H9 (cell line): ENCODE measurements at regions not wholly inside any gene's neighbourhood (a gene's known extent, or its start where the extent isn't known, plus 50 kb on each side); places are given as distances from the start of the nearest gene placed in this dataset.

Experiments used
- DNase-seq: peaks from one replicate; pipeline ENCODE4 v3.0.0-alpha.2; 2017
- H2AFZ ChIP-seq: one replicate; pipeline ENCODE4 v1.6.1; 2013; ENCODE audit warnings: mild to moderate bottlenecking, low read length, control low read depth, moderate library complexity
- H2AK5ac ChIP-seq: 2 replicates; pipeline ENCODE4 v1.6.1; 2013; ENCODE audit warnings: low read length, control low read depth, mixed read lengths; ENCODE audit not compliant: insufficient read length
- H2BK120ac ChIP-seq: one replicate; pipeline ENCODE4 v1.6.1; 2013; ENCODE audit warnings: low read depth, mild to moderate bottlenecking, low read length, control low read depth, inconsistent platforms; ENCODE audit not compliant: poor library complexity, severe bottlenecking
- H2BK12ac ChIP-seq: 2 replicates; pipeline ENCODE4 v1.6.1; 2013; ENCODE audit warnings: low read length, control low read depth, mixed read lengths, low read depth; ENCODE audit not compliant: insufficient read length
- H2BK15ac ChIP-seq: 2 replicates; pipeline ENCODE4 v1.6.1; 2013; ENCODE audit warnings: low read depth, low read length, control low read depth
- H2BK20ac ChIP-seq: one replicate; pipeline ENCODE4 v1.6.1; 2013; ENCODE audit warnings: low read depth, mild to moderate bottlenecking, low read length, control low read depth, inconsistent platforms; ENCODE audit not compliant: poor library complexity, severe bottlenecking
- H2BK5ac ChIP-seq: 2 replicates; pipeline ENCODE4 v1.6.1; 2013; ENCODE audit warnings: low read length, control low read depth, mixed read lengths; ENCODE audit not compliant: insufficient read length
- H3K14ac ChIP-seq: 2 replicates; pipeline ENCODE4 v1.6.1; 2013; ENCODE audit warnings: low read length, control low read depth; ENCODE audit not compliant: insufficient read depth
- H3K18ac ChIP-seq: 2 replicates; pipeline ENCODE4 v1.6.1; 2013; ENCODE audit warnings: low read depth, mild to moderate bottlenecking, mixed read lengths, low read length, control low read depth; ENCODE audit not compliant: insufficient read length
- H3K23ac ChIP-seq: 2 replicates; pipeline ENCODE4 v1.6.1; 2013; ENCODE audit warnings: low read length, control low read depth, mixed read lengths, low read depth; ENCODE audit not compliant: insufficient read length
- H3K23me2 ChIP-seq: 2 replicates; pipeline ENCODE4 v1.6.1; 2013; ENCODE audit warnings: low read depth, mild to moderate bottlenecking, mixed read lengths, low read length, control low read depth; ENCODE audit not compliant: insufficient read length, poor library complexity, severe bottlenecking
- H3K27ac ChIP-seq: 2 replicates; pipeline ENCODE4 v1.5.1; 2013; ENCODE audit warnings: low read length, control low read depth, mixed read lengths, low read depth; ENCODE audit not compliant: insufficient read length
- H3K27me3 ChIP-seq: 2 replicates; pipeline ENCODE4 v1.6.1; 2013; ENCODE audit warnings: low read length, control low read depth, inconsistent platforms; ENCODE audit not compliant: insufficient read depth
- H3K4ac ChIP-seq: 2 replicates; pipeline ENCODE4 v1.6.1; 2013; ENCODE audit warnings: low read depth, mild to moderate bottlenecking, control low read depth, inconsistent platforms, low read length, moderate library complexity
- H3K4me1 ChIP-seq: 2 replicates; pipeline ENCODE4 v1.6.1; 2013; ENCODE audit warnings: low read length, control low read depth, inconsistent platforms; ENCODE audit not compliant: insufficient read depth
- H3K4me2 ChIP-seq: 2 replicates; pipeline ENCODE4 v1.6.1; 2013; ENCODE audit warnings: low read length, control low read depth, mixed read lengths; ENCODE audit not compliant: insufficient read length, insufficient read depth
- H3K56ac ChIP-seq: 2 replicates; pipeline ENCODE4 v1.6.1; 2013; ENCODE audit warnings: low read depth, mild to moderate bottlenecking, mixed read lengths, low read length, control low read depth; ENCODE audit not compliant: insufficient read length
- H3K79me1 ChIP-seq: 2 replicates; pipeline ENCODE4 v1.6.1; 2013; ENCODE audit warnings: low read depth, mild to moderate bottlenecking, moderate library complexity, low read length, control low read depth, inconsistent platforms; ENCODE audit not compliant: insufficient read depth, poor library complexity, severe bottlenecking
- H3K79me2 ChIP-seq: 2 replicates; pipeline ENCODE4 v1.6.1; 2013; ENCODE audit warnings: low read length, control low read depth, inconsistent platforms; ENCODE audit not compliant: insufficient read depth
- H3K9ac ChIP-seq: 2 replicates; pipeline ENCODE4 v1.6.1; 2013; ENCODE audit warnings: low read length, control low read depth, mixed read lengths; ENCODE audit not compliant: insufficient read length; ENCODE audit errors: extremely low read depth
- H3K9me3 ChIP-seq: one replicate; pipeline ENCODE4 v1.6.1; 2013; ENCODE audit warnings: low read depth, low read length, inconsistent platforms; ENCODE audit not compliant: control insufficient read depth
- H3T11ph ChIP-seq: one replicate; pipeline ENCODE4 v1.6.1; 2013; ENCODE audit warnings: mild to moderate bottlenecking, low read length, control low read depth, inconsistent platforms
- H4K20me1 ChIP-seq: one replicate; pipeline ENCODE4 v1.6.1; 2013; ENCODE audit not compliant: control insufficient read depth, insufficient read length, insufficient read depth
- H4K5ac ChIP-seq: 2 replicates; pipeline ENCODE4 v1.6.1; 2013; ENCODE audit warnings: low read depth, mild to moderate bottlenecking, mixed read lengths, low read length, control low read depth; ENCODE audit not compliant: insufficient read length
- H4K8ac ChIP-seq: replicated peaks from 2 replicates; pipeline ENCODE4 v1.6.1; 2013; ENCODE audit warnings: low read length, control low read depth, mixed read lengths, low read depth; ENCODE audit not compliant: insufficient read length
- H4K91ac ChIP-seq: 2 replicates; pipeline ENCODE4 v1.6.1; 2013; ENCODE audit warnings: low read depth, mild to moderate bottlenecking, moderate library complexity, mixed read lengths, low read length, control low read depth; ENCODE audit not compliant: insufficient read length
- H3K27ac Mint-ChIP-seq, 3 experiments: 2 replicates in 2 of 3; 3 replicates in 1 of 3; pipeline ENCODE4 v1.8.0; 2020 to 2021; ENCODE audit warnings: mixed read lengths in 3 of 3, mild to moderate bottlenecking in 1 of 3, moderate library complexity in 1 of 3
- H3K27me3 Mint-ChIP-seq: 2 replicates; pipeline ENCODE4 v1.8.0; 2021; ENCODE audit warnings: low read depth, mild to moderate bottlenecking, moderate library complexity, mixed read lengths
- H3K36me3 Mint-ChIP-seq, 3 experiments: 2 replicates in 2 of 3; 3 replicates in 1 of 3; pipeline ENCODE4 v1.8.0; 2020 to 2021; ENCODE audit warnings: low read depth in 3 of 3, mixed read lengths in 3 of 3; ENCODE audit not compliant: insufficient read depth in 1 of 3
- H3K4me1 Mint-ChIP-seq, 2 experiments: 2 replicates each; pipeline ENCODE4 v1.8.0; 2020; ENCODE audit warnings: mixed read lengths in 2 of 2
- H3K4me3 Mint-ChIP-seq, 2 experiments: 2 replicates in 1 of 2; 3 replicates in 1 of 2; pipeline ENCODE4 v1.8.0; 2020 to 2021; ENCODE audit warnings: mild to moderate bottlenecking in 2 of 2, mixed read lengths in 2 of 2, moderate library complexity in 1 of 2
- H3K9me3 Mint-ChIP-seq, 2 experiments: 2 replicates in 1 of 2; 3 replicates in 1 of 2; pipeline ENCODE4 v1.8.0; 2020; ENCODE audit warnings: mild to moderate bottlenecking in 2 of 2, mixed read lengths in 2 of 2, moderate library complexity in 1 of 2
- CTCF ChIP-seq: fragments of 200-600 bp; sonication (generic); conservative IDR thresholded peaks from 3 replicates; pipeline ENCODE4 v1.8.0; 2021; ENCODE audit warnings: antibody characterized with exemption, mild to moderate bottlenecking
- WGBS: extraction: QIAGEN DNeasy Blood & Tissue Kit; methylation state at CpG from one replicate; pipeline ENCODE4 v1.1.7; 2013; ENCODE audit warnings: missing lambda C conversion rate, low lambda C conversion rate, mixed read lengths; ENCODE audit not compliant: insufficient read length; ENCODE audit errors: extremely low coverage; 5-methylcytosine and 5-hydroxymethylcytosine counted together

DNA sequence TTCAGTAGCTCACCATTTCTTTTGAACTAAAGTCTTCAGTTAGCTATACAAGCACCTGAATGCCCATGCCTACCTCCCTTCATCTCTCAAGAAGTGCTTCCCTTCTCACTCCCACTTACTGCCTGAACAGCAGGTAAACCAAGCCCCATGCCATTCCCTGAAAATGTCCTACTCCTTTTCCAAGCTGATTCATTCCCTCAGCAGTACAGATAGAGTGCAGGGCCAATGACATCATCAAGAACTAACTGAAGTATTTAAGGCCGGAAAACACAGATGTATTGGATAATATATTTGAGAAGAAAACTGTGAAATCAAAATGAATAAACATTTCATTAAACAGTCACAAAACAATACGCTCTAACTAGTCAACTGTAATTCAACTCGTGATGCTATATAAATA is 478.8 kb upstream of the CDH11 start:
- no peaks in the 10 kb centered on the region for H3K23me2 ChIP-seq
- H3K4me1 ChIP-seq, result no peaks in the 10 kb centered on the region
- no peak overlapping the region for H3K4ac ChIP-seq
- Mint-ChIP-seq H3K9me3 (peaks cover 0 to 4% of the 10 kb centered on the region in 2 experiments; a peak in 3 of 5 replicates), H3K36me3 (peaks cover 0 to 3% (median 0%) of the 10 kb centered on the region in 3 experiments; a peak in 1 of 7 replicates), H3K27me3 (no peaks in the 10 kb centered on the region), H3K4me1 (peaks cover 0 to 7% of the 10 kb centered on the region in 2 experiments; a peak in 2 of 4 replicates), H3K4me3 (no peak overlapping the region), H3K27ac (no peak overlapping the region)
- H2BK12ac ChIP-seq, result no peak overlapping the region
- no peak overlapping the region for H2AK5ac ChIP-seq
- no peak overlapping the region for H4K8ac ChIP-seq
- no peak overlapping the region for H4K5ac ChIP-seq
- no peak overlapping the region for H3K14ac ChIP-seq
- H3K56ac ChIP-seq, result no peak overlapping the region
- H3K27me3 ChIP-seq, result no peaks in the 10 kb centered on the region
- H2BK5ac ChIP-seq, result no peak overlapping the region
- no peak overlapping the region for H3K27ac ChIP-seq
- no peak overlapping the region for H3K4me2 ChIP-seq
- no peak overlapping the region for H4K91ac ChIP-seq
- no peak overlapping the region for H3K18ac ChIP-seq
- H3K23ac ChIP-seq, result no peak overlapping the region
- no peak overlapping the region for H2AFZ ChIP-seq
- H2BK15ac ChIP-seq, result no peak overlapping the region
- H3K9me3 ChIP-seq, result no peaks in the 10 kb centered on the region
- no peaks in the 10 kb centered on the region for H3K79me1 ChIP-seq
- H2BK20ac ChIP-seq, result no peak overlapping the region
- no peaks in the 10 kb centered on the region for H3K79me2 ChIP-seq
- no peak overlapping the region for H2BK120ac ChIP-seq
- no peak overlapping the region for H3K9ac ChIP-seq
- DNase-seq, result no peak
- no peak overlapping the region for H3T11ph ChIP-seq
- no peak for TF ChIP-seq CTCF
- no CpG with 5 or more reads among the region's 3 CpGs for WGBS
- no peaks in the 10 kb centered on the region for H4K20me1 ChIP-seq
